AG10803 (cell line): ENCODE measurements at regions not wholly inside any gene's neighbourhood (a gene's known extent, or its start where the extent isn't known, plus 50 kb on each side); places are given as distances from the start of the nearest gene placed in this dataset.

Experiments
- DNase-seq: peaks from one replicate; pipeline ENCODE4 v3.0.0; 2010; ENCODE audit warnings: low read depth
- H3K4me3 ChIP-seq: 2 replicates; pipeline ENCODE4 v1.5.1; 2011; ENCODE audit warnings: mild to moderate bottlenecking, low read length, control low read depth
- TF ChIP-seq, protein P1 (sequence below): conservative IDR thresholded peaks from 2 replicates; pipeline ENCODE4 v1.5.1; 2011; ENCODE audit warnings: mild to moderate bottlenecking, low read length, control low read depth, inconsistent platforms

DNA sequence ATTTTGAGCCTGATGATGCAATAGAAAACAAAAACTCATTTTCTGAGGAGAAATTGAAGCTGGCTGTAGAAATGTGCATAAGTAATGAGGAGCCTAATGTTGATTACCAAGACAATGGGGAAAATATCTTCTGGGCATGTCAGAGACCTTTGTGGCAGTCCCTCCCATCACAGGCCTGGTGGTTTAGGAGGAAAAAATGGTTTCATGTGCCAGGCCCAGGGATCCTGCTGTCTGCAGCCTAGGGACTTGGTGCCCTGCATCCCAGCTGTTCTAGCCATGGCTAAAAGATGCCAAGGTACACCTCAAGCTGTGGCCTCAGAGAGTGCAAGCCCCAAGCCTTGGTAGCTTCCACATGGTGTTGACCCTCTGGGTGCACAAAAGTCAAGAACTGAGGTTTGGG is 128.7 kb upstream of the ARHGEF9 start:
- TF ChIP-seq, protein P1, sequence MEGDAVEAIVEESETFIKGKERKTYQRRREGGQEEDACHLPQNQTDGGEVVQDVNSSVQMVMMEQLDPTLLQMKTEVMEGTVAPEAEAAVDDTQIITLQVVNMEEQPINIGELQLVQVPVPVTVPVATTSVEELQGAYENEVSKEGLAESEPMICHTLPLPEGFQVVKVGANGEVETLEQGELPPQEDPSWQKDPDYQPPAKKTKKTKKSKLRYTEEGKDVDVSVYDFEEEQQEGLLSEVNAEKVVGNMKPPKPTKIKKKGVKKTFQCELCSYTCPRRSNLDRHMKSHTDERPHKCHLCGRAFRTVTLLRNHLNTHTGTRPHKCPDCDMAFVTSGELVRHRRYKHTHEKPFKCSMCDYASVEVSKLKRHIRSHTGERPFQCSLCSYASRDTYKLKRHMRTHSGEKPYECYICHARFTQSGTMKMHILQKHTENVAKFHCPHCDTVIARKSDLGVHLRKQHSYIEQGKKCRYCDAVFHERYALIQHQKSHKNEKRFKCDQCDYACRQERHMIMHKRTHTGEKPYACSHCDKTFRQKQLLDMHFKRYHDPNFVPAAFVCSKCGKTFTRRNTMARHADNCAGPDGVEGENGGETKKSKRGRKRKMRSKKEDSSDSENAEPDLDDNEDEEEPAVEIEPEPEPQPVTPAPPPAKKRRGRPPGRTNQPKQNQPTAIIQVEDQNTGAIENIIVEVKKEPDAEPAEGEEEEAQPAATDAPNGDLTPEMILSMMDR: no peak
- no peak overlapping the region for H3K4me3 ChIP-seq
- no peak for DNase-seq

DNA sequence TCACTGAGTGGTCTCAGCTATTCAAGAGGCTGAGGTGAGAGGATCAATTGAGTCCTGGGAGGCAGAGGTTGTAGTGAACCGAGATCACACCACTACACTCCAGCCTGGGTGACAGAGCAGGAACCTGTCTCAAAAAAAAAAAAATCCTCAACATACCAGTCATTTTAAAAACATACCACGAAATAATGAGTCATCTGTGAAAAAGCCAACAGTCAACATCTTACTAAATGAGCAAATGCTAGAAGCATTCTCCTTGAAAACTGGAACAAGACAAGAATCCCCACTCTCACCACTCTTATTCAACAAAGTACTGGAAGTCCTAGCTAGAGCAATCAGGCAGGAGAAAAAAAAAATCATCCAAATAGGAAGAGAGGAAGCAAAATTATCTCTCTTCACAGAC is 104.0 kb upstream of the ARHGEF9 start:
- TF ChIP-seq, protein P1: no peak
- peak; percentile 84 for DNase-seq
- no peak overlapping the region for H3K4me3 ChIP-seq

DNA sequence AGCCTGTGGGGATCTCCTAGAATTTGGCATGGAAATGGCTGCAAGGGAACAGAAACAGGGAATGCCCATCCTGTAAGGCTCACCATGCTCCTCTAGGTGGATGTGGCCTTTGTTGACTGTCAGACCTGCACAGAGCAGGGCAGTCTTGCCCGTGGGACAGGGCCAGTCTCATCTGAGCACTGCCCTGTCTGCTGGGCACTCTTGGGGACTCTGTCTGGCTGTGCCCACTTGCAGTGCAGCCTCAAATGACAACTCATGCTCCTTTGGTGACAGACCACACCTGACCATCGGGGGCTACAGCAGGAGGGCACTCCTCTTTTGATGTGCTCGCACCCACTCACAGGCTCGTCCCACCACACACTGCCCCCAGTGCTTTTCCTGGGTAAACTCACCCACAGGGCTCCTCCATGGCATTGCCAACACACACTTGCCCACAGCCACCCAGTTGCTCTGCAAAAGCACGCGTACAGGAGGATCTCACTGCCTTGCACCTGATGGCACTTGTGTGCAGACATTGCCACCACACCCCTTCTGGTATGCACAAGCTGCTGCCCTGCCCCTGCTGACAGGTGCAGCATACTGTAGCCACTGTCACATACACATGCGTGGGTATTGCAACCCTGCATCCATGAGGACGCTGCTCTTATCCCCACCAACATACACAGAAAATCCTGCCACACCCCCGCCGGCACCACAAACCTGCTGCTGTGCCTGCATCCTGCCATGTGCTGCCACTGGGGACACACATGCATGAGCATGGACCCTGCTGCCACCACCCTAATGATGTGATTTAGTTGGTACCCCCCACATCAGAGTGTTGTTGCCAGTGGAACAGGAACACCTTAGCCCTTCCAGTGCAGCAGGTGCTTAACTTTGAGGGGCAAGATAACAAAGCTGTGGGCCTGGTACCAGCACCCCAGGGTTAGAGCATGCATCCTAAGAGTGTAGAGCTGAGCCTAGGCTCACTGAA is 100.1 kb upstream of the ARHGEF9 start:
- TF ChIP-seq, protein P1: no peak
- no peak overlapping the region for H3K4me3 ChIP-seq
- no peak for DNase-seq

DNA sequence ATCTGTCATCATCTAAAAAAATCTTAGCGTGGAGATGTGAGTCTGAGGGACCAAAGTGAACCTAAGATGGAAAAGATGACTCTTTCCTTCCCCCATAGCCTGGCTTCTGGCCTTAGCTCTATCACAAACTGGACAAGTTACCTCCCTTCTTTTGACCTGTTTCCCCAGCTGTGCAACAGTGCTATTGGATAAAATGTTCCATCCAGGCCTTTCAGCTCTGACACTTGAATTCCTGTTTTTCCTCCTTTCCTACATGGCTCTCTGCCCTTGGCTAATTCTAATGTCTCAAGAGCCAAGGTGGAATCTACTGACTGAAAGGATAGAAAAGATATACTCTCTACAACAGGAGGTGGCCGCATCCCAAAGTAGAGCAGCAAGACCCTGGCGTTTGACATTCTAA is 84.5 kb upstream of the ARHGEF9 start:
- no peak for DNase-seq
- TF ChIP-seq, protein P1: no peak
- no peak overlapping the region for H3K4me3 ChIP-seq

DNA sequence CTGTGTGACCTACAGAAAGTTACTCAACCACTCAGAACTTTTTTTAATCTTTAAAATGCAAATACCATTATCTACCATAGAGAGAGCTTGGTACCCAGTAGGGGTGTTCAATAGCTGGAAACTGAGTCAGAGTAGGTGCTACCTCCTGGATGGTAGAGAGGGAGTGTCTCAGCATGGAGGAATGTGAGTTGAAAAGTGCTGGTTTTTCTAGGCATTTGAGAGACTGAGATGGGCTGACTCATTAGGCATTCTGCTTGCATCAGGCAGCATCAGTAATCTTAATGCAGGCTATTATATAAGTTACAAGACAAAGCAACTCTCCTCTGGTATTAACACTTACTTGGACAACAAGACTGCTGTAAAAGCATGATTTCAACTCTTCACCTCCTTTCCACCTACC is 70.9 kb upstream of the ARHGEF9 start:
- TF ChIP-seq, protein P1: no peak
- no peak overlapping the region for H3K4me3 ChIP-seq
- peak; percentile 72 for DNase-seq

DNA sequence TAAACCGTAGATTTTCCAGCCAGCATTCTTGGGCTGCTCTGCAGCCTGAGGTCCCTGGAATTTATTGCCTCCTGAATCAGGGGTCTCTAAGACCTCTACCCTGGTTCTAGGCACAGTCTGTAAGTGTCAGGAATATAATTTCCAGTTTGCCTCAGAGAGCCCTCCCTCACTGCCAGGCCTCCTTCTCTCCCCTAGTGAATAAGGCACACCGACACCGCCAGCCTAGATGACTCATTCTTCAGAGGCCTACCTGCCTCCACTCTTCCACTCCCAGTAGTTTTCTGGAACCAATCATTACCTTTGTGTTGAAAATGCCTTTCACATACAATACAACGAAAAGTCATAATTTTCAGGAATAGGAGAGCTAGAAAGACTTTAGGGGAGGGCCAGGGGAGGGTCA is 50.3 kb upstream of the ARHGEF9 start:
- H3K4me3 ChIP-seq: no peak overlapping the region
- TF ChIP-seq, protein P1: no peak
- DNase-seq: no peak
